Keratinocyte (primary cell): ENCODE measurements at regions not wholly inside any gene's neighbourhood (a gene's known extent, or its start where the extent isn't known, plus 50 kb on each side); places are given as distances from the start of the nearest gene placed in this dataset.

Experiments used
- DNase-seq: peaks from one replicate; pipeline ENCODE4 v3.0.0-alpha.2; 2011; ENCODE audit warnings: low read depth, missing footprints, low spot score
- FAIRE-seq: peaks from 2 replicates; lab custom pipeline; 2011; peaks lifted over from hg19 to GRCh38; lab: Jason Lieb, UNC
- H2AFZ ChIP-seq: 2 replicates; pipeline ENCODE4 v1.6.0; 2012; ENCODE audit warnings: low read length, control low read depth, inconsistent platforms; ENCODE audit not compliant: control insufficient read depth
- H3K27ac ChIP-seq: 2 replicates; pipeline ENCODE4 v1.5.1; 2011; ENCODE audit warnings: low read length; ENCODE audit not compliant: control insufficient read depth, insufficient read depth
- H3K27me3 ChIP-seq: 3 replicates; pipeline ENCODE4 v1.6.0; 2011; ENCODE audit warnings: low read length; ENCODE audit not compliant: control insufficient read depth, insufficient read depth; ENCODE audit errors: extremely low read depth
- H3K36me3 ChIP-seq, 2 experiments: 2 replicates in 1 of 2; 3 replicates in 1 of 2; pipeline ENCODE4 v1.5.1; 2011; ENCODE audit warnings: low read length in 2 of 2, mild to moderate bottlenecking in 1 of 2; ENCODE audit not compliant: control insufficient read depth in 2 of 2, insufficient read depth in 2 of 2; ENCODE audit errors: extremely low read depth in 1 of 2
- H3K4me1 ChIP-seq: 3 replicates; pipeline ENCODE4 v1.5.1; 2011; ENCODE audit warnings: low read length; ENCODE audit not compliant: control insufficient read depth, insufficient read depth; ENCODE audit errors: extremely low read depth
- H3K4me2 ChIP-seq: 3 replicates; pipeline ENCODE4 v1.6.0; 2011; ENCODE audit warnings: low read depth, low read length; ENCODE audit not compliant: control insufficient read depth, insufficient read depth; ENCODE audit errors: extremely low read depth
- H3K4me3 ChIP-seq, 3 experiments: fragments of 200-600 bp in 1 of 3; sonication (generic) in 1 of 3; 2 replicates in 2 of 3; 3 replicates in 1 of 3; pipeline ENCODE4 v1.5.1; 2011 to 2016; ENCODE audit warnings: low read length in 3 of 3, mild to moderate bottlenecking in 3 of 3, control low read depth in 2 of 3, inconsistent platforms in 1 of 3, low read depth in 1 of 3, mixed read lengths in 1 of 3, mixed run types in 1 of 3, moderate library complexity in 1 of 3; ENCODE audit not compliant: control insufficient read depth in 2 of 3, insufficient read depth in 2 of 3; ENCODE audit errors: extremely low read depth in 1 of 3
- H3K79me2 ChIP-seq: 2 replicates; pipeline ENCODE4 v1.6.0; 2012; ENCODE audit warnings: low read length; ENCODE audit not compliant: control insufficient read depth, insufficient read depth
- H3K9ac ChIP-seq: 3 replicates; pipeline ENCODE4 v1.6.0; 2011; ENCODE audit warnings: low read length; ENCODE audit not compliant: control insufficient read depth, insufficient read depth; ENCODE audit errors: extremely low read depth
- H3K9me1 ChIP-seq: 3 replicates; pipeline ENCODE4 v1.6.0; 2011; ENCODE audit warnings: low read length; ENCODE audit not compliant: control insufficient read depth, insufficient read depth; ENCODE audit errors: extremely low read depth
- H3K9me3 ChIP-seq: 2 replicates; pipeline ENCODE4 v1.5.1; 2012; ENCODE audit warnings: low read depth, low read length; ENCODE audit not compliant: control insufficient read depth
- H4K20me1 ChIP-seq: 3 replicates; pipeline ENCODE4 v1.6.0; 2011; ENCODE audit warnings: low read length; ENCODE audit not compliant: control insufficient read depth, insufficient read depth; ENCODE audit errors: extremely low read depth
- CTCF ChIP-seq, 3 experiments: IDR thresholded peaks in 1 of 3; conservative IDR thresholded peaks in 1 of 3; optimal IDR thresholded peaks in 1 of 3; 2 replicates in 2 of 3; 3 replicates in 1 of 3; pipeline versions ENCODE3 to v1.5.1; 2011; ENCODE audit warnings: low read length in 3 of 3, mild to moderate bottlenecking in 3 of 3, moderate library complexity in 2 of 3, control low read depth in 1 of 3, inconsistent platforms in 1 of 3; ENCODE audit not compliant: insufficient read depth in 2 of 3; ENCODE audit errors: extremely low read depth in 1 of 3
- EZH2 ChIP-seq: IDR thresholded peaks from one replicate; pipeline ENCODE4 v1.6.1; 2012; ENCODE audit warnings: inconsistent platforms, mild to moderate bottlenecking, low read length, moderate library complexity
- dilution Hi-C: fragments of 300-500 bp; cut with MboI; formaldehyde crosslinking; loops from one replicate; pipeline ENCODE4 v1.7.0; 2020; ENCODE audit warnings: low sequenced_read_pairs; ENCODE audit not compliant: extremely low pct_ligation_motif_present

- no peaks in the 10 kb centered on the region for H4K20me1 ChIP-seq
- DNase-seq, result no peak
- no peak overlapping the region for H3K4me2 ChIP-seq
- dilution Hi-C loops, result no loop called here
- H3K9me3 ChIP-seq, result no peaks in the 10 kb centered on the region
- H3K27me3 ChIP-seq, result no peaks in the 10 kb centered on the region
- H3K36me3 ChIP-seq, result no peaks in the 10 kb centered on the region
- no peak overlapping the region for H3K9ac ChIP-seq
- no peak for TF ChIP-seq EZH2
- FAIRE-seq, result no peak
- no peak overlapping the region for H2AFZ ChIP-seq
- H3K9me1 ChIP-seq, result no peaks in the 10 kb centered on the region
- H3K79me2 ChIP-seq, result no peaks in the 10 kb centered on the region
- no peaks in the 10 kb centered on the region for H3K4me1 ChIP-seq
- H3K27ac ChIP-seq, result no peak overlapping the region
- no peak overlapping the region for H3K4me3 ChIP-seq
Observed at GRCh38 chr11:82634091-82634490, 99.6 kb downstream of the FAM181B start.

- dilution Hi-C loops, result no loop called here
- Histone ChIP-seq H3K4me3 (no peak overlapping the region), H3K36me3 (no peaks in the 10 kb centered on the region), H3K4me2 (no peak overlapping the region), H3K9ac (no peak overlapping the region), H2AFZ (no peak overlapping the region), H3K9me3 (no peaks in the 10 kb centered on the region), H3K4me1 (no peaks in the 10 kb centered on the region), H3K9me1 (no peaks in the 10 kb centered on the region), H3K27ac (no peak overlapping the region), H3K79me2 (no peaks in the 10 kb centered on the region), H4K20me1 (no peaks in the 10 kb centered on the region), H3K27me3 (no peaks in the 10 kb centered on the region)
- TF ChIP-seq CTCF (optimal IDR thresholded peaks at IDR 0.05 in 1 of 3, IDR thresholded peaks at IDR 0.05 in 1 of 3, conservative IDR thresholded peaks at IDR 0.05 in 1 of 3; ENCODE audit: extremely low read depth in 1 of 3, insufficient read depth in 2 of 3, low read length in 3 of 3), result no peak
- no peak for TF ChIP-seq EZH2
- no peak for FAIRE-seq
- DNase-seq, result no peak
Observed at GRCh38 chr11:82631722-82632630, 101.7 kb downstream of the FAM181B start.
